ENCODE measurements at regions not wholly inside any gene's neighbourhood (a gene's known extent, or its start where the extent isn't known, plus 50 kb on each side); places are given as distances from the start of the nearest gene placed in this dataset.

DNA sequence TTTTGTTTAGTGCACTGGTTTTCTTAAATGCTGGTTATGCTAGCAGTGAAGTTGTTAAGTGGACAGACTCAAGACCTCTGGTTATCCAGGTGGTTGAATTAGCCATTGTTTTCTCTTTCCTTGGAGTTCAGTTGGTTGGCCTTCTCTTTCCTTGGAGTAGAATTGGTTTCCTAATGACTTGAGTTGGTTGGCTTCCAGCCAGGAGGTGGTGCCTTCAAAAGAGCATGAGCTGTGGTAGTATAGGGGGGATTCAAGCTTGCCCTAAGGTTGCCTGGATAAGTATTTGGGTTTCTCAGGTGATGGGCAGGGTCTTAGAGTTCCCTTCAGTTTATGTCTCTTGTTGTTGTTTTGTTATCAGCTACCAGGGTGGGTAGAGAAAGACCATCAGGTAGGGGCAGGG is 92.5 kb downstream of the ATP23 start:
- Histone ChIP-seq H3K27me3 (ENCODE audit: insufficient read depth, low read length) (no peaks in the 10 kb centered on the region), H3K27ac (ENCODE audit: low read depth, low read length) (no peak overlapping the region), H3K79me2 (ENCODE audit: control insufficient read depth, insufficient read depth, low read length, unreplicated experiment) (no peaks in the 10 kb centered on the region), H3K36me3 (ENCODE audit: insufficient read depth, low read length) (no peaks in the 10 kb centered on the region), H3K4me3 (ENCODE audit: low read depth, low read length) (no peak overlapping the region), H3K4me1 (ENCODE audit: control insufficient read depth, insufficient read depth, low read length, unreplicated experiment) (no peaks in the 10 kb centered on the region), H2AFZ (ENCODE audit: low read length, unreplicated experiment) (no peak overlapping the region)

DNA sequence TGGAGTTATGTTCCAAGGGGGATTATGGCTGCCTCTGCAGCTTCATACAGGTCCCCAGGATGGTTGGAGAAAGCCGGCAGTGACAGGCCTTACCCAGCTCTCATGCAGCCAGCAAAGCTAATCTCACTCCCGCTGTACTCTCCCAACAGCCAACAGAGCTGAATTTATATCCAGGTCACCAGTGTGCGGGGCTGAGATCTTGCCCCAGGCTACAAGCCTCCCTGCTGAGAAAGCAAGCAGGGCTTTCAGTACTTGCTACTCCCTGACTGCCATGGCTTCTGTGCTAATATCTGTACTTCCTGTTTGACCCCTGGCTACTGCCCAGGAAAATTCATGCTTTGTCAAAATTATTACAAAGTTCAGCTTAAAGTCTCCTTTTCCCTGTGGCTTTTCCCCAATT is 92.9 kb downstream of the ATP23 start:
- Histone ChIP-seq H3K27ac (ENCODE audit: low read depth, low read length) (no peak overlapping the region), H3K4me3 (ENCODE audit: low read depth, low read length) (no peak overlapping the region), H3K79me2 (ENCODE audit: control insufficient read depth, insufficient read depth, low read length, unreplicated experiment) (no peaks in the 10 kb centered on the region), H2AFZ (ENCODE audit: low read length, unreplicated experiment) (no peak overlapping the region), H3K4me1 (ENCODE audit: control insufficient read depth, insufficient read depth, low read length, unreplicated experiment) (no peaks in the 10 kb centered on the region), H3K27me3 (ENCODE audit: insufficient read depth, low read length) (no peaks in the 10 kb centered on the region), H3K36me3 (ENCODE audit: insufficient read depth, low read length) (no peaks in the 10 kb centered on the region)

DNA sequence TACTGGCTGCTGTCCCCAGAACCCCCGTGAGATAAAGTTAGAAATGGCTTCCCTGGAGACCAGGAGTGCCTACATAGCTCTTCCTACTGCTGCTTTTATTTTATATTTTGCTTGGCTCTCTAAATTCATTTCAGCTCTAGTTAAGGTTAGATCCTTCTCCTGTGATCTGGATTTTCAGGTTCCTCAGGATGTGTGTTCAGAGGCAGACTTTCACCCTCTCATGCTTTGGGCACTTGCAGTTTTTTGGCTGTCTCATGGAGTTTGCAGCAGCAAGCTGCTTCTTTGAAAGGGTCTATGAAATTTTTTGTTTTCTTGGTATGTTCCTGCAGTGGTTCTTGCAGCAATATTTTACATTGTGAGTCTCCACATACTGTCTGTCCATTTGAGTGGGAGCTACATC is 93.3 kb downstream of the ATP23 start:
- Histone ChIP-seq H3K4me1 (ENCODE audit: control insufficient read depth, insufficient read depth, low read length, unreplicated experiment) (no peaks in the 10 kb centered on the region), H3K27me3 (ENCODE audit: insufficient read depth, low read length) (no peaks in the 10 kb centered on the region), H3K36me3 (ENCODE audit: insufficient read depth, low read length) (no peaks in the 10 kb centered on the region), H3K4me3 (ENCODE audit: low read depth, low read length) (no peak overlapping the region), H2AFZ (ENCODE audit: low read length, unreplicated experiment) (no peak overlapping the region), H3K79me2 (ENCODE audit: control insufficient read depth, insufficient read depth, low read length, unreplicated experiment) (no peaks in the 10 kb centered on the region), H3K27ac (ENCODE audit: low read depth, low read length) (no peak overlapping the region)

DNA sequence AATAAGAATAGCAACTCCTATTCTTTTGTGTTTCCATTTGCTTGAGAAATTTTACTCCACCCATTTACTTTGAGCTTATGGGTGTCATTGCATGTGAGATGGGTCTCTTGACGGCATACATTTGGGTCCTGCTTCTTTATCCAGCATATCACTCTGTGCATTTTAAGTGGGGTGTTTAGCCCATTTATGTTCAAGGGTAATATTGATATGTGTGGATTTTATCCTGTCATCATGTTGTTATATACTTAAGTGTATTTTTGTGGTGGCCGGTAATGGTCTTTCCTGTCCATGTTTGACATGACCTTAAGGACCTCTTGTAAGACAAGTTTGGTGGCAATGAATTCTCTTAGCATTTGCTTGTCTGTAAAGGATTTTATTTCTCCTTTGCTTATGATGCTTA is 100.1 kb downstream of the ATP23 start:
- Histone ChIP-seq H3K27me3 (ENCODE audit: insufficient read depth, low read length) (peaks cover 7% of the 10 kb centered on the region; the same call in 1 of the 2 replicates), H3K4me3 (ENCODE audit: low read depth, low read length) (no peak overlapping the region), H3K79me2 (ENCODE audit: control insufficient read depth, insufficient read depth, low read length, unreplicated experiment) (no peaks in the 10 kb centered on the region), H2AFZ (ENCODE audit: low read length, unreplicated experiment) (no peak overlapping the region), H3K27ac (ENCODE audit: low read depth, low read length) (no peak overlapping the region), H3K4me1 (ENCODE audit: control insufficient read depth, insufficient read depth, low read length, unreplicated experiment) (no peaks in the 10 kb centered on the region), H3K36me3 (ENCODE audit: insufficient read depth, low read length) (no peaks in the 10 kb centered on the region)

DNA sequence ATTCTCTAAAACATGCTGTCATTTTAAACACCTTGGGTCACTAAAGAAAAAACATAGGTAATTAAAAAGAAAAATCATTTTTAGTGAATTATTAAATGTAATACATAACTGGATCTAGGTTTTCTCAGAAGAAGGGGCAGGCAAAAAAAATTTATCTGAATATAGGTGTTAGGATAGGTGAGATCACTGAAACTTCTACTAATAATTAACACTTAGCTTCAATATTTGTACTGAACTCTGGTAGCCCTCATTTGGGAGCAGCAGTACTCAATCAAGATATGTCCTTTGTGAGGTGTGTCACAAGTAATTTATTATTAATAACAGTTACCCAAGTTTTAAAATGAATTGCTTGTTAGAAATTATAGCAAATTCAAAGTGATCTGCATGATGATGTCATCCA is 103.6 kb downstream of the ATP23 start:
- Histone ChIP-seq H3K4me1 (ENCODE audit: control insufficient read depth, insufficient read depth, low read length, unreplicated experiment) (no peaks in the 10 kb centered on the region), H3K27me3 (ENCODE audit: insufficient read depth, low read length) (peaks cover 12% of the 10 kb centered on the region), H3K79me2 (ENCODE audit: control insufficient read depth, insufficient read depth, low read length, unreplicated experiment) (no peaks in the 10 kb centered on the region), H2AFZ (ENCODE audit: low read length, unreplicated experiment) (no peak overlapping the region), H3K27ac (ENCODE audit: low read depth, low read length) (no peak overlapping the region), H3K4me3 (ENCODE audit: low read depth, low read length) (no peak overlapping the region), H3K36me3 (ENCODE audit: insufficient read depth, low read length) (no peaks in the 10 kb centered on the region)

DNA sequence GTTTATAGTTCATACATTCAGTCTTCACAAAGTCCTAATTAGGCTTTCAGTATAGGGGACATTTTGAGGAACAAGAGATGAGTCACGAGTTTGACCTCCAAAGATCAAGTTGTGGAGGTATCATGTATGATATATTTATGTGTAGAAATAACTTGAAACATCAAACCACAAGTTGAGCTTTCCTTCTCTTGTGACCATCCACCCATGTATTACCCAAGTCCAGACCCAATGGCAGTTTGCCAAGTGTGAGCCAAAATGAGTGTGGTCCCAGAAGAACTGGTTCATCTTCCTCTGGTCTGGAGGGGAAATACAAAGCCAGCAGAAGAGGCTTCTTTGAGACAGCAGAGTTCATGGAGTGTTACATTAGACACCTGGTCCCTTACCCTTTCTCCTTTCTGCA is 104.9 kb downstream of the ATP23 start:
- no peaks in the 10 kb centered on the region for H3K79me2 ChIP-seq (ENCODE audit: control insufficient read depth, insufficient read depth, low read length, unreplicated experiment)
- no peaks in the 10 kb centered on the region for H3K4me1 ChIP-seq (ENCODE audit: control insufficient read depth, insufficient read depth, low read length, unreplicated experiment)
- no peaks in the 10 kb centered on the region for H3K36me3 ChIP-seq (ENCODE audit: insufficient read depth, low read length)
- H3K4me3 ChIP-seq (ENCODE audit: low read depth, low read length), result no peak overlapping the region
- H3K27me3 ChIP-seq (ENCODE audit: insufficient read depth, low read length), result peaks cover 12% of the 10 kb centered on the region
- no peak overlapping the region for H2AFZ ChIP-seq (ENCODE audit: low read length, unreplicated experiment)
- H3K27ac ChIP-seq (ENCODE audit: low read depth, low read length), result no peak overlapping the region

DNA sequence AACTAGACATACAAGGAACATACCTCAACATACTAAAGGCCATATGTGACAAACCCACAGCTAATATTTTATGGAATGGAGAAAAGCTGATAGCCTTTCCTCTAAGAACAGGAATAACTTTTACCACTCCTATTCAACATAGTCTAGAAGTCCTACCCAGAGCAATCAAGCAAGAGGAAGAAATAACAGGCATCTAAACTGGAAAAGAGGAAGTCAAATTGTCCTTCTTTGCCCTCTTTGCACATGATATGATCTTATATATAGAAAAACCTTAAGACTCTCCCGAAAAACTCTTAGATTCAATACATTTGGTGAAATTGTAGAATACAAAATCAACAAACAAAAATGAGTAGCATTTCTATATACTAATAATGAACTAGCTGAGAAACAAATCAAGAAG is 110.0 kb downstream of the ATP23 start:
- H3K4me1 ChIP-seq (ENCODE audit: control insufficient read depth, insufficient read depth, low read length, unreplicated experiment), result no peaks in the 10 kb centered on the region
- H3K27me3 ChIP-seq (ENCODE audit: insufficient read depth, low read length), result peaks cover 5% of the 10 kb centered on the region; the same call in 1 of the 2 replicates
- no peak overlapping the region for H2AFZ ChIP-seq (ENCODE audit: low read length, unreplicated experiment)
- H3K27ac ChIP-seq (ENCODE audit: low read depth, low read length), result no peak overlapping the region
- H3K36me3 ChIP-seq (ENCODE audit: insufficient read depth, low read length), result no peaks in the 10 kb centered on the region
- H3K79me2 ChIP-seq (ENCODE audit: control insufficient read depth, insufficient read depth, low read length, unreplicated experiment), result no peaks in the 10 kb centered on the region
- H3K4me3 ChIP-seq (ENCODE audit: low read depth, low read length), result no peak overlapping the region

DNA sequence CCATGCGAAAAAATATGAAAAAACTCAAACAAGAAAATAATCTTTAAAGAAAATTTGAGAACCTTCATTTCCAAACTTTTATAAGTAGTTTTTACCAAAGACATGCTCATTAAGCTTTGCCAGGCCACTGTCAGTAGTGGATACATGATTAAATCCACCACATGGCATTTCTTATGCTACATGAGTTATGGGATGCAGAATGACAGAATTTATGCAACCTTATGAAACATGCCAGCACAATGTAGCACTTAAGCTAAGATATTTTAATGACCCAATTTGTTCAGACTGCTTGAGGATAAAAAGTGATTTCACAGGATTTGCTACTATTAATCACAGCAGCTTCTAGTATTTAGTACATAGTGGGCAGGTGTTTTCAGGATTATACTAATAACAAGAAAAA is 123.3 kb downstream of the ATP23 start:
- Histone ChIP-seq H3K79me2 (ENCODE audit: control insufficient read depth, insufficient read depth, low read length, unreplicated experiment) (no peaks in the 10 kb centered on the region), H3K36me3 (ENCODE audit: insufficient read depth, low read length) (no peaks in the 10 kb centered on the region), H3K27me3 (ENCODE audit: insufficient read depth, low read length) (no peaks in the 10 kb centered on the region), H2AFZ (ENCODE audit: low read length, unreplicated experiment) (no peak overlapping the region), H3K27ac (ENCODE audit: low read depth, low read length) (no peak overlapping the region), H3K4me1 (ENCODE audit: control insufficient read depth, insufficient read depth, low read length, unreplicated experiment) (peaks cover 12% of the 10 kb centered on the region), H3K4me3 (ENCODE audit: low read depth, low read length) (no peak overlapping the region)

DNA sequence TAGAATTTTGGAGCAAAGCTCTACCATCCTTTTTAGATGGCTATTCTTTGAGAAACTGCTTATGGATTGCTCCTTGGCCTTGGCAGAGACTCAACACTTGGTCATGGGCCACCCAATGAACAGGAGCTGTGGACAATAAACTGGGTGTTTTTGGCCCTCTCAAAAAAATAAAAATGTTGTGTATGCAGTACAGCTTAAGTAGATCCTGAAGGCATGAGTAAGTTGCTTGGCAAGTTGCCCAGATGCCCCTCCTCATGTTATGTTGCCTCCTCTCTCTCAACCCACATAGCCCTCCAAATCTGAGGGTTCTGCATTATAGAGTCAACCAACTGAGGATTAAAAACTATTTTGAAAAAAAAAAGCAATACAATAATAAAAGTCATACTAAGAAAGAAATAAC is 124.9 kb downstream of the ATP23 start:
- Histone ChIP-seq H3K27ac (ENCODE audit: low read depth, low read length) (no peak overlapping the region), H3K4me3 (ENCODE audit: low read depth, low read length) (no peak overlapping the region), H3K79me2 (ENCODE audit: control insufficient read depth, insufficient read depth, low read length, unreplicated experiment) (no peaks in the 10 kb centered on the region), H3K36me3 (ENCODE audit: insufficient read depth, low read length) (no peaks in the 10 kb centered on the region), H3K27me3 (ENCODE audit: insufficient read depth, low read length) (no peaks in the 10 kb centered on the region), H2AFZ (ENCODE audit: low read length, unreplicated experiment) (no peak overlapping the region), H3K4me1 (ENCODE audit: control insufficient read depth, insufficient read depth, low read length, unreplicated experiment) (peaks cover 14% of the 10 kb centered on the region)

DNA sequence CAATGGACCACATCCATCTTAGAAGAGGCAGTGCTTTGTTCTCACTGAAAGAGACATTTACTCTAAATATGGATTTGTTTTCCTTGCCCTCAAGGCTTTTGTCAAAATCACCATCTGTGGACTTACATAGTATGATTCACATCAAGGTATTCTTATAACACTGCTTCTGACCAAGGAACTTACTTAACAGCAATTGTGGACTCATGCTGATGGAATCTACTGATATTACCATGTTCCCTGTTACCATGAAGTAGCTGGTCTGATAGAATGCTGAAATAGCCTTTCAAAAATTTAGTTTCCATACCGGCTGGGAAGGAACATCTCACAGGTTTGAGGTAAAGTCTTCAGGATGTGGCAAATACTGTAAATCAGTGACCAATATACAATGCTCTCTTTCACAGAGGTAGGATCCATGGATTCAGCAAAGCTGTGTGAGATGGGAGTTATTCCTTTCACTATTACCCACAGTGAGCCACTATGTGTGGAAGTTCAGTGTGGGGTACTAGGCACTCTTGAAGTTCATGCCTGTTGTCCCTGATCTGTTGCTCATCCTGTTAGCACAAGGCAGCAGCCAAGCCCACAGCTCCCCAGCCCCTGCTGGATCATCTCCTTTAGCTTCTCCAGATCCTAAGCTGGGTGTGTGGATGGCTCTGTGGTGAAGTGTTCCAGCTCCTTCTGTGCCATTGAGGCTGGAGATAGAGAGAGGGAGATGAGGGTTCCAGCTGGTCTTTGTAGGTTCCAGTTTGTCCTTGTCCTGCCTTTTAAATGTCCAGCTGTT is 126.4 kb downstream of the ATP23 start:
- peaks cover 14% of the 10 kb centered on the region for H3K4me1 ChIP-seq (ENCODE audit: control insufficient read depth, insufficient read depth, low read length, unreplicated experiment)
- H3K27me3 ChIP-seq (ENCODE audit: insufficient read depth, low read length), result no peaks in the 10 kb centered on the region
- no peaks in the 10 kb centered on the region for H3K79me2 ChIP-seq (ENCODE audit: control insufficient read depth, insufficient read depth, low read length, unreplicated experiment)
- no peak overlapping the region for H2AFZ ChIP-seq (ENCODE audit: low read length, unreplicated experiment)
- H3K4me3 ChIP-seq (ENCODE audit: low read depth, low read length), result no peak overlapping the region
- no peak overlapping the region for H3K27ac ChIP-seq (ENCODE audit: low read depth, low read length)
- no peaks in the 10 kb centered on the region for H3K36me3 ChIP-seq (ENCODE audit: insufficient read depth, low read length)

DNA sequence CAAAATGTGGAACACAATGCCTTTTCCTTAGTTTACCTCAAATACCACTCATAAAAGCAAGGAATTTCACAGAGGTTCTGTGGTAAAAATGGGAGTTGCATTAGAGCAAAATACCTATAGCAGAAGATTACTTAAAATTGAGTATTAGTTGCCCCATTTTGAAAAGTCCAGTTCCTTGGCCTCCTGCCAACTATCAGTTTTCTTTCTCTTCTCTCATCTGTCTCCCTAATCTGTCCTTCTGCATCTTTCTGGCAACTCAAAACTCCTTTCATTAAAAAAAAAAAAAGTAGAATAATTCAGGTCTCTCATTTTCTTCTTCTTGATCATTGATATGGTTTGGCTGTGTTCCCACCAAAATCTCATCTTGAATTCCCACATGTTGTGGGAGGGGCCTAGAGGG is 127.3 kb downstream of the ATP23 start:
- Histone ChIP-seq H3K4me3 (ENCODE audit: low read depth, low read length) (no peak overlapping the region), H3K4me1 (ENCODE audit: control insufficient read depth, insufficient read depth, low read length, unreplicated experiment) (peaks cover 14% of the 10 kb centered on the region), H2AFZ (ENCODE audit: low read length, unreplicated experiment) (no peak overlapping the region), H3K79me2 (ENCODE audit: control insufficient read depth, insufficient read depth, low read length, unreplicated experiment) (no peaks in the 10 kb centered on the region), H3K27ac (ENCODE audit: low read depth, low read length) (no peak overlapping the region), H3K36me3 (ENCODE audit: insufficient read depth, low read length) (no peaks in the 10 kb centered on the region), H3K27me3 (ENCODE audit: insufficient read depth, low read length) (no peaks in the 10 kb centered on the region)
